HCT116 (cell line): ENCODE measurements at regions not wholly inside any gene's neighbourhood (a gene's known extent, or its start where the extent isn't known, plus 50 kb on each side); places are given as distances from the start of the nearest gene placed in this dataset.

Source experiments
- CBX3 ChIP-seq: IDR thresholded peaks from 2 replicates; pipeline ENCODE4 v1.6.1; 2012; ENCODE audit warnings: low read depth
- CEBPB ChIP-seq: IDR thresholded peaks from 2 replicates; pipeline ENCODE4 v1.6.1; 2012; ENCODE audit warnings: low read depth
- EGR1 ChIP-seq: IDR thresholded peaks from 2 replicates; pipeline ENCODE4 v1.6.1; 2012; ENCODE audit warnings: low read depth
- EZH2 ChIP-seq: fragments of 200-600 bp; sonication (generic); IDR thresholded peaks from 2 replicates; pipeline ENCODE4 v1.6.1; 2017; ENCODE audit warnings: antibody characterized with exemption, mixed run types
- EZH2phosphoT487 ChIP-seq: fragments of 200-600 bp; IDR thresholded peaks from 2 replicates; pipeline ENCODE4 v1.6.1; 2018; ENCODE audit warnings: antibody characterized with exemption, borderline replicate concordance
- POLR2AphosphoS5 ChIP-seq: IDR thresholded peaks from 2 replicates; pipeline ENCODE4 v1.6.1; 2011; ENCODE audit warnings: mild to moderate bottlenecking, low read depth, low read length, moderate library complexity
- SIN3A ChIP-seq: IDR thresholded peaks from 2 replicates; pipeline ENCODE4 v1.6.1; 2012; ENCODE audit warnings: low read depth
- TCF7L2 ChIP-seq: IDR thresholded peaks from 2 replicates; pipeline ENCODE4 v1.7.0; 2011; ENCODE audit warnings: borderline replicate concordance, inconsistent platforms; ENCODE audit not compliant: insufficient read depth, insufficient read length; ENCODE audit errors: extremely low read depth
- YY1 ChIP-seq: IDR thresholded peaks from 2 replicates; pipeline ENCODE4 v1.6.1; 2011; ENCODE audit warnings: low read length, low read depth, moderate library complexity, mild to moderate bottlenecking; ENCODE audit not compliant: insufficient replicate concordance; ENCODE audit errors: extremely low read depth
- TF ChIP-seq, protein P1 (sequence below), 3 experiments: fragments of 200-600 bp in 1 of 3; sonication (generic) in 1 of 3; IDR thresholded peaks in 2 of 3; conservative IDR thresholded peaks in 1 of 3; 2 replicates each; pipeline ENCODE4 v1.5.1; 2012 to 2017; ENCODE audit warnings: low read depth in 2 of 3, low read length in 2 of 3, antibody characterized with exemption in 1 of 3, borderline replicate concordance in 1 of 3, control low read depth in 1 of 3, mild to moderate bottlenecking in 1 of 3, mixed read lengths in 1 of 3, mixed run types in 1 of 3, moderate library complexity in 1 of 3; ENCODE audit not compliant: insufficient read depth in 1 of 3
- TF ChIP-seq, protein P2 (sequence below): IDR thresholded peaks from 2 replicates; pipeline ENCODE4 v1.6.1; 2012

DNA sequence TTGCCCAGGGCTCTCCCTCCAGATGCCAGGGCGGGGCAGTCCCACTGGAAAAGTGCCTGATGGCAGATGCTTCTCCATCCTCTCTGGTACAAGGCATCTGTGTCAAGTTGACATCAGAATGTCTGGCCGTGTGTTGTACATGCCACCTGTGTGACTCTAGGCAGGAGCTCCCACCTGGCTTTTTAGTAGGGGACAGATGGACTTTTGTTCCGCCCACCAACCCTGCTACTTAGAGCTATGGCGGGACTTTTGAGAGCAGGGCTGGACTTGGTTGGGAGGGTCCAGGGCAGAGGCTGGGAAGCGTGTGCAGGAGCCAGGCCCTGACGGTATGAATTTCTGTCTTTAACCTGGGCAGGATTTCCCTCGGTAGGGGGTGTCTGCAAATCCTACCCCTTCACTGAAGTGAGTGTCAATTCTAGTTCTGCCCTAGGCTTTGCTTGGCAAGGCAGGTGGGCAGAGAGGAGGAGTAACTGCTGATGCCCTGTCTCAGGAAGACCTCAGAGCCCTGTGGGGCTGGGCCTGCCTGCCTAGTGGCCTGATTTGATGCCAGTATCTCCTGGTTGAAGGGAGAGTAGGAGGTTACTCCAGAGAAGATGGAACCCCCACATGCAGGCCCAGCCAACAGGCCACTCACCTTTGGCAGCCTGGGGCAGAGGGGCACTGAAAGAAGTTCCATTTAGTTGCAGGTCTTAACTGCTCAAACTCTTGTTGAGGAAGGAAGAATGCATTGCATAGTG lies 99.1 kb downstream of the PJA1 start:
- TF ChIP-seq, protein P1, sequence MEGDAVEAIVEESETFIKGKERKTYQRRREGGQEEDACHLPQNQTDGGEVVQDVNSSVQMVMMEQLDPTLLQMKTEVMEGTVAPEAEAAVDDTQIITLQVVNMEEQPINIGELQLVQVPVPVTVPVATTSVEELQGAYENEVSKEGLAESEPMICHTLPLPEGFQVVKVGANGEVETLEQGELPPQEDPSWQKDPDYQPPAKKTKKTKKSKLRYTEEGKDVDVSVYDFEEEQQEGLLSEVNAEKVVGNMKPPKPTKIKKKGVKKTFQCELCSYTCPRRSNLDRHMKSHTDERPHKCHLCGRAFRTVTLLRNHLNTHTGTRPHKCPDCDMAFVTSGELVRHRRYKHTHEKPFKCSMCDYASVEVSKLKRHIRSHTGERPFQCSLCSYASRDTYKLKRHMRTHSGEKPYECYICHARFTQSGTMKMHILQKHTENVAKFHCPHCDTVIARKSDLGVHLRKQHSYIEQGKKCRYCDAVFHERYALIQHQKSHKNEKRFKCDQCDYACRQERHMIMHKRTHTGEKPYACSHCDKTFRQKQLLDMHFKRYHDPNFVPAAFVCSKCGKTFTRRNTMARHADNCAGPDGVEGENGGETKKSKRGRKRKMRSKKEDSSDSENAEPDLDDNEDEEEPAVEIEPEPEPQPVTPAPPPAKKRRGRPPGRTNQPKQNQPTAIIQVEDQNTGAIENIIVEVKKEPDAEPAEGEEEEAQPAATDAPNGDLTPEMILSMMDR (IDR thresholded peaks at IDR 0.05 in 2 of 3, conservative IDR thresholded peaks at IDR 0.05 in 1 of 3; ENCODE audit: borderline replicate concordance in 1 of 3, insufficient read depth in 1 of 3, low read depth in 2 of 3, low read length in 2 of 3): no peak
- no peak for TF ChIP-seq POLR2AphosphoS5
- no peak for TF ChIP-seq TCF7L2
- no peak for TF ChIP-seq EGR1
- TF ChIP-seq EZH2: no peak
- TF ChIP-seq EZH2phosphoT487: no peak
- no peak for TF ChIP-seq YY1
- TF ChIP-seq CBX3: no peak
- TF ChIP-seq, protein P2, sequence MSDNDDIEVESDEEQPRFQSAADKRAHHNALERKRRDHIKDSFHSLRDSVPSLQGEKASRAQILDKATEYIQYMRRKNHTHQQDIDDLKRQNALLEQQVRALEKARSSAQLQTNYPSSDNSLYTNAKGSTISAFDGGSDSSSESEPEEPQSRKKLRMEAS: no peak
- no peak for TF ChIP-seq SIN3A
- TF ChIP-seq CEBPB: no peak
